Neural progenitor cell (in vitro differentiated cells): ENCODE measurements at regions not wholly inside any gene's neighbourhood (a gene's known extent, or its start where the extent isn't known, plus 50 kb on each side); places are given as distances from the start of the nearest gene placed in this dataset.

ENCODE experiments used
- CTCF ChIP-seq: fragments of 200-600 bp; sonication (generic); IDR thresholded peaks from 2 replicates; pipeline ENCODE4 v1.5.1; 2017; ENCODE audit warnings: antibody characterized with exemption, mild to moderate bottlenecking
- EZH2 ChIP-seq: fragments of 200-600 bp; sonication (generic); IDR thresholded peaks from 2 replicates; pipeline ENCODE4 v1.6.1; 2017; ENCODE audit warnings: antibody characterized with exemption, mild to moderate bottlenecking, moderate library complexity
- EZH2phosphoT487 ChIP-seq: fragments of 200-600 bp; sonication (generic); IDR thresholded peaks from 2 replicates; pipeline ENCODE4 v1.6.1; 2017; ENCODE audit warnings: antibody characterized with exemption

GRCh38 chr12:19761463-19761862, 322.2 kb downstream of the AEBP2 start:
- TF ChIP-seq CTCF (no peak), EZH2 (no peak), EZH2phosphoT487 (no peak)
